Retinal pigment epithelial cell (primary cell): ENCODE measurements at regions not wholly inside any gene's neighbourhood (a gene's known extent, or its start where the extent isn't known, plus 50 kb on each side); places are given as distances from the start of the nearest gene placed in this dataset.
A peak's percentile ranks its signal among the peaks of the same experiment; 100 is the strongest.

Source experiments
- DNase-seq: peaks from one replicate; pipeline ENCODE4 v3.0.0-alpha.2; 2010; ENCODE audit warnings: low read depth
- H3K4me3 ChIP-seq: 2 replicates; pipeline ENCODE4 v1.5.1; 2011; ENCODE audit warnings: mild to moderate bottlenecking, low read length, control low read depth, moderate library complexity
- TF ChIP-seq, protein P1 (sequence below): conservative IDR thresholded peaks from 2 replicates; pipeline ENCODE4 v1.5.1; 2011; ENCODE audit warnings: low read depth, low read length, control low read depth, inconsistent platforms

DNA sequence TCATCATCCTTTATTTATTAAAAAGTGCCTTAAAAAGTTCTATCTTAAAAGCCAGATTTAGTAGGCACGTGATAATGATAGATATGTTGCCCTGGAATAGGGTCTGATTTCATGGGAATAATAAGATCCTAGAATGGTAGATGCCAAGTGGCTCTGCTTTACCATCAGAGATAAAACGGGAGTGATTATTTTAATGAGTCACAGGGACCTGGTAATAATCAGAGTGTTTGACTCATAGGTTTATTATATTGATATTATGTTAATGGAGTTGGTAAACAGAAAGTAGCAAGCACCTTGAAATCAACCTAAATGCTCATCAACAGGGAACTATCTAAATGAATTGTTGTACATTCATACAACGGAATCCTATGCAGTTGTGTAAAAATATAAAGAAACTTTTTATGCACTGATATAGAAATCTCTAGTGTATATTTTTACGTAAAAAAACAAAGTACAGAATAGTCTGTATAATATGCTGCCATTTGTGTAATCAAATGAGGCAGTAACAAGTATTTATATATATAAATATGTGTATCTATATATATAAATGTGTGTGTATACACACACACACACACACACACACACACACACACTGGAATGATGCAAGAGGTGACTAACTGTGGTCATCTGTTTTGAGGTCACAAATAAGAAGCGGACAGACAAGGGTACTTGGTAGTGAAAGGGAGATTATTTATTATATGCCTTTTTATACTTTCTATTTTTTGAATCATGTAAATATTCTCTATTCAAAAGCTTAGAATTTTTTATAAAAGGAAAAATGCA lies 78.6 kb upstream of the DYNC1I1 start:
- no peak for DNase-seq
- no peak overlapping the region for H3K4me3 ChIP-seq
- TF ChIP-seq, protein P1, sequence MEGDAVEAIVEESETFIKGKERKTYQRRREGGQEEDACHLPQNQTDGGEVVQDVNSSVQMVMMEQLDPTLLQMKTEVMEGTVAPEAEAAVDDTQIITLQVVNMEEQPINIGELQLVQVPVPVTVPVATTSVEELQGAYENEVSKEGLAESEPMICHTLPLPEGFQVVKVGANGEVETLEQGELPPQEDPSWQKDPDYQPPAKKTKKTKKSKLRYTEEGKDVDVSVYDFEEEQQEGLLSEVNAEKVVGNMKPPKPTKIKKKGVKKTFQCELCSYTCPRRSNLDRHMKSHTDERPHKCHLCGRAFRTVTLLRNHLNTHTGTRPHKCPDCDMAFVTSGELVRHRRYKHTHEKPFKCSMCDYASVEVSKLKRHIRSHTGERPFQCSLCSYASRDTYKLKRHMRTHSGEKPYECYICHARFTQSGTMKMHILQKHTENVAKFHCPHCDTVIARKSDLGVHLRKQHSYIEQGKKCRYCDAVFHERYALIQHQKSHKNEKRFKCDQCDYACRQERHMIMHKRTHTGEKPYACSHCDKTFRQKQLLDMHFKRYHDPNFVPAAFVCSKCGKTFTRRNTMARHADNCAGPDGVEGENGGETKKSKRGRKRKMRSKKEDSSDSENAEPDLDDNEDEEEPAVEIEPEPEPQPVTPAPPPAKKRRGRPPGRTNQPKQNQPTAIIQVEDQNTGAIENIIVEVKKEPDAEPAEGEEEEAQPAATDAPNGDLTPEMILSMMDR: no peak

DNA sequence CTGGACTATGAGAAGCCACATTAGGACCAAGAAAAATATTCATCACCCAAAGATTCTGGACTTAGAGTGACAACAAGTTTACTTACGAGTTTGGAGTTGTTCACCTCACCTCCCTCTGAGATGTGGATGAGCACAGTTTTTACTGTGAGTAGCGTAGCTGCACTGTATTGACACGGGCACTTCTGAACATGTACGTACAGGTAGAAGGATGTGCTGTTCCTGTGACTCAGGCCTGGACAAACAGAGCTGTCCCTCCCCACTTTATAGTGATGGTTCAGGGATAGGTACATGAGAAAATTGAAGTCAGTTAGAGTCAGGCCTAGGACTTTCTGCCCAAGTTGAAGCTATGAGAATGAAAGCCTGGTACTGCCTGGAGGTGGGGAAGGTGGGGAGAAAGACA lies 80.9 kb upstream of the DYNC1I1 start:
- DNase-seq: no peak
- no peak overlapping the region for H3K4me3 ChIP-seq
- TF ChIP-seq, protein P1: no peak

DNA sequence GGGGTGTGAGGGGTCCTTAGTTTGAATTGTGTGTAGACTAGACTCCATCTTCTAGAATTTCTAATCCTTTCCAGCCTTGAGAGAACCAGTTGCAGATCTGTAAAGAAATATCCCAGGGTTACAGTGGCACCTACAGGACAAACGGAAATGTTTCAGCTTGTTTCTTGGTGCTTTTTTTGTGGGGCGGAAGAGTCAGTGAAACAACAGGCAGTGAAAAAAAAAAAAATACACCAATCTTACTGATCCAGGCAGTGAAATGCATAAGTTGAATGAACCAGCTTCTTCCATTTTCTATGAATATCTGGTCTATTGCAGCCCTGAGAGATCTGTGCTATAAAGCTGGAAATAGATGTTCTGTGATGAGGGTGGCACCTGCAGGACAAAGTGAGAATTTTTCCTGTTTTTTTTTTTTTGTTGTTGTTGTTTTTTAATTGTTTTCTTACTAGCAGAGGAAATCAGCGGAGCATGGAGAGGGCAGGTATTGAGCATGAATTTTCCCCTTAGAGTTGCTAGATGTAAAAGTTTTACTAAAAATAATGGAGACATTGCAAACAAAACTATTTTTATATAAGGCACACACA lies 81.9 kb upstream of the DYNC1I1 start:
- TF ChIP-seq, protein P1: peak; percentile 51
- no peak overlapping the region for H3K4me3 ChIP-seq
- peak; percentile 18 for DNase-seq

DNA sequence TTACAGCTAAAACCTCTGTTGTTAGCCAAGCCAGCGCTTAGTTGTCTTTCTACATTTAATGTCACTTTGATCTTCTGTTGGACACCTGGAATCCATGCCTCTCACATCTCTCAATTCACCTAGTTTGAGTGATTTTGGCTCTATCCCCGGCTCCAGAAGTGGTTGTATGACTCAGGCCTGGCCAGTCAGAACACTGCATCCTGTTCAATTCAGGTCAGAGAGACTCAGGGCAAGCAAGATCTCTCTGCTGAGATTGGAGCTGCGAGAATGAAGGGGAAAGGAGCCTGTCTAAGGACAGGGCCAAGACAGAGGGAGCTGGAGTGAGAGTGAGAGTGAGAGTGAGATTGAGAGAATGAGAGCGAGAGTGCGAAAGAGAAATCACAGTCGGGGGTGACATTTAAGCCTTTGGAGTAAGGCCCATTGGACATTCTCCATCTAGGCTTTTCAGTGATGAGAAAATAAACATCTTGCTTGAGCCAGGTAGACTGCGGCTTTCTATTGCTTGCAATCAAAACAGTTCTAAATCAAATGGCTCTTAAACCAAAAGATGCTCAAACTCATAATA lies 83.3 kb upstream of the DYNC1I1 start:
- TF ChIP-seq, protein P1: no peak
- DNase-seq: no peak
- H3K4me3 ChIP-seq: no peak overlapping the region

DNA sequence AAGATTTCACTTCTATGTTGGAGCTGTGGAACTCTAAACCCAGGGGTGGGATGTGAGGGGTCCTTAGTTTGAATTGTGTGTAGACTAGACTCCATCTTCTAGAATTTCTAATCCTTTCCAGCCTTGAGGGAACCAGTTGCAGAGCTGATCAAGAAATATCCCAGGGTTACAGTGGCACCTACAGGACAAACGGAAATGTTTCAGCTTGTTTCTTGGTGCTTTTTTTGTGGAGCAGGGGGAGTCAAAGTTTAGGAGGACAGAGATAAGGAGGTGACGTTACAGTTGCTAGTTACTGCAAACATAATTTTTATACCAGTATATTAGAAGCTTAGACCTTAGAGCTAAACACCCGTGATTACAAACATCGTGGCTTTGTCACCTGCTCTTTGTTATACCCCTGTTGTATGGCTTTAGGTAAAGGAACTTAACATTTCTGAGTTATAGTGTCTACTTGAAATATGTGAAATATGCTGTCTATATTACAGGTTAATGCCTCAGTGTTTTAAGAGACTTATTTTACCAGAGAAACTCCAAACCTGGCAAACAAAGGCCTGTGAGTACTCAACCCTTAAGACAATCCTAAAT lies 84.5 kb upstream of the DYNC1I1 start:
- TF ChIP-seq, protein P1: peak; percentile 44
- DNase-seq: no peak
- no peak overlapping the region for H3K4me3 ChIP-seq

DNA sequence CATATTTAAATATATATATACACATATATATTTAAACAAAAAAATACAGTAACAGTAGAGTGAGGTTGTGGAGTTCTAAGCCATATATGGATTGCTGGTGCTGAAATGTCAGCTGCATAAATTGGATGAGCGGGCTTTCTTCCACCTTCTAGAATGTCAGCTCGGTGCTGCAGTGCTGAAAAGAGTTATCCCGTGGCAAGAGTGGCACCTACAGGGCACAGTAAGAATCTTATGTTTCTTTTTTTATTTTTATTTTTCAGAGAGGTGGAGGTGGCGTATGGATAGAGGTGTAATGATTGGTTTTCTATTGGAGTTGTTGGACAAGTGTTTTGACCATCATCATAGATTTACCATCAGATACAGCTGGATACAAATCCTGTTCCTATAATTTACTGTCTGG lies 86.2 kb upstream of the DYNC1I1 start:
- DNase-seq: peak; percentile 18

More for the DNA sequence above, 86.2 kb upstream of the DYNC1I1 start:
- H3K4me3 ChIP-seq: no peak overlapping the region
- TF ChIP-seq, protein P1: peak; percentile 53
